Brain microvascular endothelial cell (primary cell): ENCODE measurements at regions not wholly inside any gene's neighbourhood (a gene's known extent, or its start where the extent isn't known, plus 50 kb on each side); places are given as distances from the start of the nearest gene placed in this dataset.

Experiments
- DNase-seq: peaks from one replicate; pipeline ENCODE4 v3.0.0-alpha.2; 2020
- H3K27ac ChIP-seq: fragments of 250-450 bp; sonication (Bioruptor Pico); 2 replicates; pipeline ENCODE4 v1.5.1; 2020; ENCODE audit warnings: mild to moderate bottlenecking, moderate library complexity
- H3K27me3 ChIP-seq: fragments of 250-450 bp; sonication (Bioruptor Pico); replicated peaks from 2 replicates; pipeline ENCODE4 v1.5.1; 2020; ENCODE audit warnings: mild to moderate bottlenecking
- H3K36me3 ChIP-seq: fragments of 250-450 bp; sonication (Bioruptor Pico); replicated peaks from 2 replicates; pipeline ENCODE4 v1.5.1; 2020; ENCODE audit warnings: mild to moderate bottlenecking
- H3K4me3 ChIP-seq: 2 replicates; pipeline ENCODE4 v1.5.1; 2011; ENCODE audit warnings: low read depth, mild to moderate bottlenecking, control low read depth, low read length, moderate library complexity
- CTCF ChIP-seq: IDR thresholded peaks from 2 replicates; pipeline ENCODE4 v1.5.1; 2011; ENCODE audit warnings: low read depth, mild to moderate bottlenecking, moderate library complexity, low read length, control low read depth, inconsistent platforms; ENCODE audit errors: missing control alignments
- in situ Hi-C: cut with HindIII; loops from 2 replicates; pipeline ENCODE4 v1.10.0; 2017; ENCODE audit warnings: low sequenced_read_pairs, low pct_ligation_motif_present

GRCh38 chr6:131408811-131409210, 164.2 kb upstream of the ARG1 start:
- no peak for TF ChIP-seq CTCF
- DNase-seq, result no peak
- Histone ChIP-seq H3K36me3 (no peaks in the 10 kb centered on the region), H3K27ac (no peak overlapping the region), H3K27me3 (no peaks in the 10 kb centered on the region), H3K4me3 (no peak overlapping the region)
- in situ Hi-C loops, result no loop called here

GRCh38 chr6:131410785-131411184, 162.2 kb upstream of the ARG1 start:
- Histone ChIP-seq H3K27me3 (no peaks in the 10 kb centered on the region), H3K36me3 (no peaks in the 10 kb centered on the region), H3K4me3 (no peak overlapping the region), H3K27ac (no peak overlapping the region)
- no peak for TF ChIP-seq CTCF
- no peak for DNase-seq
- in situ Hi-C loops, result no loop called here

GRCh38 chr6:131412960-131413830, 159.8 kb upstream of the ARG1 start:
- H3K27ac ChIP-seq, result no peak overlapping the region
- no peaks in the 10 kb centered on the region for H3K36me3 ChIP-seq
- DNase-seq, result no peak
- in situ Hi-C loops, result no loop called here
- no peaks in the 10 kb centered on the region for H3K27me3 ChIP-seq
- no peak overlapping the region for H3K4me3 ChIP-seq
- no peak for TF ChIP-seq CTCF

- no peaks in the 10 kb centered on the region for H3K27me3 ChIP-seq
- H3K4me3 ChIP-seq, result no peak overlapping the region
- H3K27ac ChIP-seq, result no peak overlapping the region
- DNase-seq, result no peak
- no peak for TF ChIP-seq CTCF
- in situ Hi-C loops, result no loop called here
- H3K36me3 ChIP-seq, result no peaks in the 10 kb centered on the region
Measured at GRCh38 chr6:131413831-131414191, 159.2 kb upstream of the ARG1 start.

- H3K36me3 ChIP-seq, result no peaks in the 10 kb centered on the region
- H3K27me3 ChIP-seq, result no peaks in the 10 kb centered on the region
- no peak overlapping the region for H3K27ac ChIP-seq
- no peak overlapping the region for H3K4me3 ChIP-seq
- no peak for TF ChIP-seq CTCF
- no peak for DNase-seq
- in situ Hi-C loops, result no loop called here
Measured at GRCh38 chr6:131414956-131415355, 158.1 kb upstream of the ARG1 start.

- no peaks in the 10 kb centered on the region for H3K27me3 ChIP-seq
- TF ChIP-seq CTCF, result no peak
- H3K27ac ChIP-seq, result no peak overlapping the region
- no peaks in the 10 kb centered on the region for H3K36me3 ChIP-seq
- in situ Hi-C loops, result no loop called here
- no peak overlapping the region for H3K4me3 ChIP-seq
- DNase-seq, result no peak
Measured at GRCh38 chr6:131418441-131418840, 154.6 kb upstream of the ARG1 start.
